ENCODE measurements at regions not wholly inside any gene's neighbourhood (a gene's known extent, or its start where the extent isn't known, plus 50 kb on each side); places are given as distances from the start of the nearest gene placed in this dataset.

GRCh38 chr10:30200017-30200415 lies 140.6 kb upstream of the JCAD start:
- H3K27ac ChIP-seq (ENCODE audit: insufficient read depth, low read depth, low read length), result no peak overlapping the region
- no peak overlapping the region for H3K4me3 ChIP-seq (replicated peaks in 1 of 3; ENCODE audit: insufficient read depth in 1 of 3, low read depth in 1 of 3, low read length in 3 of 3)
- H3K9ac ChIP-seq (replicated peaks; ENCODE audit: extremely low read depth, insufficient read depth, low read length), result no peak overlapping the region
- DNase-seq (ENCODE audit: low read depth, low spot score) (no peak), FAIRE-seq (no peak)
- CTCF ChIA-PET, result interaction anchor here (0.9 to 2.3 kb wide), 6 partner anchors 8 to 148 kb away, joined by 3 to 10 read pairs (median 5); no protein-coding TSS in a partner anchor
- dilution Hi-C loops (cut with MboI; ENCODE audit: extremely low pct_ligation_motif_present, low sequenced_read_pairs), result no loop called here
- POLR2A ChIA-PET, result no interaction called here
- no peaks in the 10 kb centered on the region for H4K20me1 ChIP-seq (replicated peaks; ENCODE audit: control insufficient read depth, extremely low read depth, insufficient read depth, low read length)
- no peak overlapping the region for H3K4me2 ChIP-seq (ENCODE audit: insufficient read depth, low read length)
- intact Hi-C loops (cut with micrococcal nuclease), result no loop called here
- peaks cover 10% of the 10 kb centered on the region for H3K4me1 ChIP-seq (ENCODE audit: control insufficient read depth, extremely low read depth, insufficient read depth, low read length)
- H3K9me3 ChIP-seq (replicated peaks; ENCODE audit: control insufficient read depth, insufficient read depth, low read length), result no peaks in the 10 kb centered on the region
- H3K27me3 ChIP-seq (ENCODE audit: control insufficient read depth in 2 of 2, insufficient read depth in 2 of 2, low read length in 2 of 2), result peaks cover 3 to 7% of the 10 kb centered on the region in 2 experiments
- H3K79me2 ChIP-seq (ENCODE audit: control insufficient read depth, insufficient read depth, low read length), result no peaks in the 10 kb centered on the region
- H3K9me1 ChIP-seq (replicated peaks; ENCODE audit: control insufficient read depth, extremely low read depth, insufficient read depth, low read length), result no peaks in the 10 kb centered on the region
- H2AFZ ChIP-seq (ENCODE audit: low read depth, low read length), result no peak overlapping the region
- H3K36me3 ChIP-seq (ENCODE audit: control insufficient read depth in 2 of 2, extremely low read depth in 1 of 2, insufficient read depth in 2 of 2, low read length in 2 of 2), result no peaks in the 10 kb centered on the region
- no TSS peak for BruUV-seq (replicated peaks)
- TF ChIP-seq FOS (IDR thresholded peaks at IDR 0.05; ENCODE audit: borderline replicate concordance, insufficient read depth, low read length) (no peak), JUN (IDR thresholded peaks at IDR 0.05; ENCODE audit: borderline replicate concordance, insufficient read depth, insufficient read length, low read depth) (no peak), POLR2A (IDR thresholded peaks at IDR 0.05; ENCODE audit: low read depth, low read length) (no peak), EZH2 (IDR thresholded peaks at IDR 0.05; ENCODE audit: borderline replicate concordance, low read depth, low read length, severe bottlenecking) (no peak), GATA2 (IDR thresholded peaks at IDR 0.05; ENCODE audit: insufficient read depth, insufficient read length, low read depth, low read length) (no peak), POLR2AphosphoS5 (IDR thresholded peaks at IDR 0.05; ENCODE audit: insufficient read depth, low read depth, low read length) (no peak), MYC (IDR thresholded peaks at IDR 0.05; ENCODE audit: low read depth, low read length) (no peak)
- TF ChIP-seq, protein P1, sequence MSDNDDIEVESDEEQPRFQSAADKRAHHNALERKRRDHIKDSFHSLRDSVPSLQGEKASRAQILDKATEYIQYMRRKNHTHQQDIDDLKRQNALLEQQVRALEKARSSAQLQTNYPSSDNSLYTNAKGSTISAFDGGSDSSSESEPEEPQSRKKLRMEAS (IDR thresholded peaks at IDR 0.05; ENCODE audit: insufficient read depth, insufficient read length), result no peak
- TF ChIP-seq, protein P2, sequence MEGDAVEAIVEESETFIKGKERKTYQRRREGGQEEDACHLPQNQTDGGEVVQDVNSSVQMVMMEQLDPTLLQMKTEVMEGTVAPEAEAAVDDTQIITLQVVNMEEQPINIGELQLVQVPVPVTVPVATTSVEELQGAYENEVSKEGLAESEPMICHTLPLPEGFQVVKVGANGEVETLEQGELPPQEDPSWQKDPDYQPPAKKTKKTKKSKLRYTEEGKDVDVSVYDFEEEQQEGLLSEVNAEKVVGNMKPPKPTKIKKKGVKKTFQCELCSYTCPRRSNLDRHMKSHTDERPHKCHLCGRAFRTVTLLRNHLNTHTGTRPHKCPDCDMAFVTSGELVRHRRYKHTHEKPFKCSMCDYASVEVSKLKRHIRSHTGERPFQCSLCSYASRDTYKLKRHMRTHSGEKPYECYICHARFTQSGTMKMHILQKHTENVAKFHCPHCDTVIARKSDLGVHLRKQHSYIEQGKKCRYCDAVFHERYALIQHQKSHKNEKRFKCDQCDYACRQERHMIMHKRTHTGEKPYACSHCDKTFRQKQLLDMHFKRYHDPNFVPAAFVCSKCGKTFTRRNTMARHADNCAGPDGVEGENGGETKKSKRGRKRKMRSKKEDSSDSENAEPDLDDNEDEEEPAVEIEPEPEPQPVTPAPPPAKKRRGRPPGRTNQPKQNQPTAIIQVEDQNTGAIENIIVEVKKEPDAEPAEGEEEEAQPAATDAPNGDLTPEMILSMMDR (IDR thresholded peaks at IDR 0.05; ENCODE audit: extremely low read depth in 1 of 2, insufficient read depth in 1 of 2, low read depth in 1 of 2, low read length in 2 of 2), result no peak

Measured in endothelial cell of umbilical vein (primary cell).